ENCODE measurements at regions not wholly inside any gene's neighbourhood (a gene's known extent, or its start where the extent isn't known, plus 50 kb on each side); places are given as distances from the start of the nearest gene placed in this dataset.

DNA sequence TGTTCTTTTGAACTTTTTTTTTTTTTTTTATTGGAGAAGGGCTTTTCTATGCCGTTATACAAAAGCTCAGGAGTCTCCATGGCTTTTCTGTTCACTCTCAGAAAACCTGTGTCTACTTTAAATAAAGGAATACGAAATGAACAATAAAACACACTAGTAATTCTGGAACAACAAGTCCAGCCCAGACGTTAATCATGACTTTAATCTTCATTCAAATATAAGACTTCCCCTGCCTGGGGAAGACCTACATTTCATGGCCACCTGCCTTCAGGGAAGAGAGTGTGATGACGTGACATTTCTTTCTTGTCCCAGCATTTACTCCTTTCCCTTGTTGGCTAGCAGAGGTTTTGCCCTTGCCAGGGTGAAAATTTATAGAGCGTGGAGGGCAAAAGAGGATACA lies 564.5 kb downstream of the PDCD6IP start:
- TF ChIP-seq, protein P1, sequence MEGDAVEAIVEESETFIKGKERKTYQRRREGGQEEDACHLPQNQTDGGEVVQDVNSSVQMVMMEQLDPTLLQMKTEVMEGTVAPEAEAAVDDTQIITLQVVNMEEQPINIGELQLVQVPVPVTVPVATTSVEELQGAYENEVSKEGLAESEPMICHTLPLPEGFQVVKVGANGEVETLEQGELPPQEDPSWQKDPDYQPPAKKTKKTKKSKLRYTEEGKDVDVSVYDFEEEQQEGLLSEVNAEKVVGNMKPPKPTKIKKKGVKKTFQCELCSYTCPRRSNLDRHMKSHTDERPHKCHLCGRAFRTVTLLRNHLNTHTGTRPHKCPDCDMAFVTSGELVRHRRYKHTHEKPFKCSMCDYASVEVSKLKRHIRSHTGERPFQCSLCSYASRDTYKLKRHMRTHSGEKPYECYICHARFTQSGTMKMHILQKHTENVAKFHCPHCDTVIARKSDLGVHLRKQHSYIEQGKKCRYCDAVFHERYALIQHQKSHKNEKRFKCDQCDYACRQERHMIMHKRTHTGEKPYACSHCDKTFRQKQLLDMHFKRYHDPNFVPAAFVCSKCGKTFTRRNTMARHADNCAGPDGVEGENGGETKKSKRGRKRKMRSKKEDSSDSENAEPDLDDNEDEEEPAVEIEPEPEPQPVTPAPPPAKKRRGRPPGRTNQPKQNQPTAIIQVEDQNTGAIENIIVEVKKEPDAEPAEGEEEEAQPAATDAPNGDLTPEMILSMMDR (IDR thresholded peaks at IDR 0.05; ENCODE audit: insufficient read depth, low read length) = no peak
- TF ChIP-seq GABPA (IDR thresholded peaks at IDR 0.05; ENCODE audit: low read depth) (no peak), SPI1 (IDR thresholded peaks at IDR 0.05; ENCODE audit: borderline replicate concordance, low read depth) (no peak)
- TF ChIP-seq, protein P2, sequence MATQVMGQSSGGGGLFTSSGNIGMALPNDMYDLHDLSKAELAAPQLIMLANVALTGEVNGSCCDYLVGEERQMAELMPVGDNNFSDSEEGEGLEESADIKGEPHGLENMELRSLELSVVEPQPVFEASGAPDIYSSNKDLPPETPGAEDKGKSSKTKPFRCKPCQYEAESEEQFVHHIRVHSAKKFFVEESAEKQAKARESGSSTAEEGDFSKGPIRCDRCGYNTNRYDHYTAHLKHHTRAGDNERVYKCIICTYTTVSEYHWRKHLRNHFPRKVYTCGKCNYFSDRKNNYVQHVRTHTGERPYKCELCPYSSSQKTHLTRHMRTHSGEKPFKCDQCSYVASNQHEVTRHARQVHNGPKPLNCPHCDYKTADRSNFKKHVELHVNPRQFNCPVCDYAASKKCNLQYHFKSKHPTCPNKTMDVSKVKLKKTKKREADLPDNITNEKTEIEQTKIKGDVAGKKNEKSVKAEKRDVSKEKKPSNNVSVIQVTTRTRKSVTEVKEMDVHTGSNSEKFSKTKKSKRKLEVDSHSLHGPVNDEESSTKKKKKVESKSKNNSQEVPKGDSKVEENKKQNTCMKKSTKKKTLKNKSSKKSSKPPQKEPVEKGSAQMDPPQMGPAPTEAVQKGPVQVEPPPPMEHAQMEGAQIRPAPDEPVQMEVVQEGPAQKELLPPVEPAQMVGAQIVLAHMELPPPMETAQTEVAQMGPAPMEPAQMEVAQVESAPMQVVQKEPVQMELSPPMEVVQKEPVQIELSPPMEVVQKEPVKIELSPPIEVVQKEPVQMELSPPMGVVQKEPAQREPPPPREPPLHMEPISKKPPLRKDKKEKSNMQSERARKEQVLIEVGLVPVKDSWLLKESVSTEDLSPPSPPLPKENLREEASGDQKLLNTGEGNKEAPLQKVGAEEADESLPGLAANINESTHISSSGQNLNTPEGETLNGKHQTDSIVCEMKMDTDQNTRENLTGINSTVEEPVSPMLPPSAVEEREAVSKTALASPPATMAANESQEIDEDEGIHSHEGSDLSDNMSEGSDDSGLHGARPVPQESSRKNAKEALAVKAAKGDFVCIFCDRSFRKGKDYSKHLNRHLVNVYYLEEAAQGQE (IDR thresholded peaks at IDR 0.05; ENCODE audit: insufficient replicate concordance, low read depth) = no peak

Measured in HL-60 (cell line).